ENCODE measurements at regions not wholly inside any gene's neighbourhood (a gene's known extent, or its start where the extent isn't known, plus 50 kb on each side); places are given as distances from the start of the nearest gene placed in this dataset.

- DNase-seq (ENCODE audit: low spot score): no peak
These were observed 450.4 kb upstream of the CTNND2 start for GRCh38 chr5:12354686-12355085.

GRCh38 chr5:12343558-12343957, 439.3 kb upstream of the CTNND2 start:
- DNase-seq (ENCODE audit: low spot score): no peak

- no peak for DNase-seq (ENCODE audit: low spot score)
These were observed 431.7 kb upstream of the CTNND2 start for GRCh38 chr5:12335938-12336337.

GRCh38 chr5:12332480-12332879, 428.2 kb upstream of the CTNND2 start:
- no peak for DNase-seq (ENCODE audit: low spot score)

GRCh38 chr5:12330993-12331588, 426.8 kb upstream of the CTNND2 start:
- no peak for DNase-seq (ENCODE audit: low spot score)

- no peak for DNase-seq (ENCODE audit: low spot score)
These were observed 426.1 kb upstream of the CTNND2 start for GRCh38 chr5:12330381-12330780.

- DNase-seq (ENCODE audit: low spot score): no peak
These were observed 419.5 kb upstream of the CTNND2 start for GRCh38 chr5:12323637-12324229.

GRCh38 chr5:12322042-12322441, 417.8 kb upstream of the CTNND2 start:
- no peak for DNase-seq (ENCODE audit: low spot score)

- no peak for DNase-seq (ENCODE audit: low spot score)
These were observed 416.1 kb upstream of the CTNND2 start for GRCh38 chr5:12320331-12320730.

- no peak for DNase-seq (ENCODE audit: low spot score)
These were observed 412.6 kb upstream of the CTNND2 start for GRCh38 chr5:12316812-12317211.

GRCh38 chr5:12315461-12315860, 411.2 kb upstream of the CTNND2 start:
- DNase-seq (ENCODE audit: low spot score): no peak

- DNase-seq (ENCODE audit: low spot score): no peak
These were observed 409.4 kb upstream of the CTNND2 start for GRCh38 chr5:12313602-12314001.

- DNase-seq (ENCODE audit: low spot score): no peak
These were observed 408.1 kb upstream of the CTNND2 start for GRCh38 chr5:12312343-12312742.

GRCh38 chr5:12294151-12294550, 389.9 kb upstream of the CTNND2 start:
- DNase-seq (ENCODE audit: low spot score): no peak

- no peak for DNase-seq (ENCODE audit: low spot score)
These were observed 388.5 kb upstream of the CTNND2 start for GRCh38 chr5:12292610-12293204.

- DNase-seq (ENCODE audit: low spot score): no peak
These were observed 380.4 kb upstream of the CTNND2 start for GRCh38 chr5:12284604-12285003.

GRCh38 chr5:12277504-12278192, 373.4 kb upstream of the CTNND2 start:
- no peak for DNase-seq (ENCODE audit: low spot score)

- no peak for DNase-seq (ENCODE audit: low spot score)
These were observed 370.0 kb upstream of the CTNND2 start for GRCh38 chr5:12274236-12274635.

GRCh38 chr5:12272389-12272788, 368.1 kb upstream of the CTNND2 start:
- no peak for DNase-seq (ENCODE audit: low spot score)

- DNase-seq (ENCODE audit: low spot score): no peak
These were observed 366.7 kb upstream of the CTNND2 start for GRCh38 chr5:12270914-12271313.

- DNase-seq (ENCODE audit: low spot score): no peak
These were observed 364.9 kb upstream of the CTNND2 start for GRCh38 chr5:12269164-12269563.

GRCh38 chr5:12258549-12258948, 354.3 kb upstream of the CTNND2 start:
- no peak for DNase-seq (ENCODE audit: low spot score)

- no peak for DNase-seq (ENCODE audit: low spot score)
These were observed 346.2 kb upstream of the CTNND2 start for GRCh38 chr5:12250454-12250853.
